ENCODE measurements at regions not wholly inside any gene's neighbourhood (a gene's known extent, or its start where the extent isn't known, plus 50 kb on each side); places are given as distances from the start of the nearest gene placed in this dataset.

- TF ChIP-seq CTCF (conservative IDR thresholded peaks at IDR 0.05; ENCODE audit: low read depth, low read length) (no peak), EZH2 (IDR thresholded peaks at IDR 0.05; ENCODE audit: borderline replicate concordance, low read depth, low read length, poor library complexity, severe bottlenecking) (no peak)
These were observed 73.6 kb upstream of the NCK2 start for GRCh38 chr2:105671156-105671555.
